ENCODE measurements at regions not wholly inside any gene's neighbourhood (a gene's known extent, or its start where the extent isn't known, plus 50 kb on each side); places are given as distances from the start of the nearest gene placed in this dataset.

DNA sequence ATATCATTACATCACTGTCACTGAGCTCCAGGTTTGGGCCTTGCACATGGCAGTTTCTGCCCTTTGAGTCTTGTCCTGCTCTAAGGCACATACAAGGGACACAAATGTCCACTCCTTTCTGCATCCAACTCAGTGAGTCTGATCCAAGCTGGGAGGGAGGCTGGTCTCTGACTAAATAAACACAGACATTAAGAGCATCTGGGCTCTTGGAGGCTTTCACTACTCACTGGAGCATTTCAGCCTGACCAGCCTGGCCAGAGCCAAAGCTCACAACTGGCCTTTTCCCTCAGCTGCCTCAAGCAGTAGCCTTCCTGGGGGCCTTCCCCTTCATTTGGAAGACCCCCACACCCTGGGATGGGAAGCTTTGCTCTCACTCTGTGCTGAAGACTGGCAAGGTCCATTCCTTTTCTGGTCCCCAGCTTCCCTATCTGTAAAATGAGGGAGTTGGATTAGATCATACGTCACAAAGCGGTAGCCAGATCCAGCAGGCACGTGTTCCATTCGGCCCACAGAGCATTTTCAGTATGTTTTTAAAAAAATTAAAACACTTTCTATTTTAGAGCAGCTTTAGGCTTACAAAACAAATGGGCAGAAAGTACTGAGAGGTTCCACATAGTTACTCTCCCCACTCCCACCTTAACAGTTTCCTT lies 58.6 kb upstream of the XPA start:
- TF ChIP-seq POLR2AphosphoS5 (IDR thresholded peaks at IDR 0.05; ENCODE audit: borderline replicate concordance, low read depth, low read length) (no peak), EZH2 (IDR thresholded peaks at IDR 0.05) (no peak), FOXP2 (optimal IDR thresholded peaks at IDR 0.05; ENCODE audit: control extremely low read depth, extremely low read length, insufficient read depth) (no peak)
